Esophagus muscularis mucosa (tissue), 4 donors: ENCODE measurements at regions not wholly inside any gene's neighbourhood (a gene's known extent, or its start where the extent isn't known, plus 50 kb on each side); places are given as distances from the start of the nearest gene placed in this dataset.

Experiments used
- DNase-seq: peaks from one replicate; pipeline ENCODE4 v3.0.0-alpha.2; 2017; ENCODE audit errors: extremely low spot score
- H3K27ac ChIP-seq, 4 donors: fragments of 200-600 bp; sonication (generic); replicated peaks in 1 of 4; 1 replicate in 3 of 4; 2 replicates in 1 of 4; pipeline ENCODE4 v1.5.1; 2016 to 2019; ENCODE audit warnings: mild to moderate bottlenecking in 1 of 4
- H3K27me3 ChIP-seq, 4 donors: fragments of 200-600 bp; sonication (generic); one replicate each; pipeline versions ENCODE4 v1.5.1 to v1.6.0; 2016 to 2019
- H3K36me3 ChIP-seq, 4 donors: fragments of 200-600 bp; sonication (generic); one replicate each; pipeline ENCODE4 v1.5.1; 2016 to 2019
- H3K4me1 ChIP-seq, 4 donors: fragments of 200-600 bp; sonication (generic); one replicate each; pipeline ENCODE4 v1.5.1; 2016 to 2019
- H3K4me3 ChIP-seq, 4 donors: fragments of 200-600 bp; sonication (generic); 1 replicate in 2 of 4; 2 replicates in 2 of 4; pipeline ENCODE4 v1.5.1; 2016 to 2019; ENCODE audit warnings: mild to moderate bottlenecking in 4 of 4, moderate library complexity in 1 of 4
- H3K9me3 ChIP-seq, 4 donors: fragments of 200-600 bp; sonication (generic); 1 replicate in 3 of 4; 2 replicates in 1 of 4; pipeline ENCODE4 v1.5.1; 2016 to 2019
- CTCF ChIP-seq, 3 experiments: fragments of 200-600 bp in 2 of 3; fragments of 450-650 bp in 1 of 3; sonication (generic) in 2 of 3; IDR thresholded peaks; one replicate each; pipeline ENCODE4 v1.5.1; 2017 to 2019; ENCODE audit warnings: antibody characterized with exemption in 3 of 3, mild to moderate bottlenecking in 2 of 3, moderate library complexity in 1 of 3
- EP300 ChIP-seq: sonication (generic); formaldehyde crosslinking; IDR thresholded peaks from one replicate; pipeline ENCODE4 v1.6.1; 2017; ENCODE audit warnings: antibody characterized with exemption
- POLR2A ChIP-seq: fragments of 450-650 bp; IDR thresholded peaks from one replicate; pipeline ENCODE4 v1.6.1; 2017; ENCODE audit warnings: antibody characterized with exemption, moderate library complexity, mild to moderate bottlenecking, low read depth
- POLR2AphosphoS5 ChIP-seq, 2 donors: sonication (generic); formaldehyde crosslinking; IDR thresholded peaks; one replicate each; pipeline ENCODE4 v1.6.1; 2017; ENCODE audit warnings: antibody characterized with exemption in 2 of 2
- WGBS: methylation state at CpG from one replicate; pipeline ENCODE4 v1.1.5; 2018; 5-methylcytosine and 5-hydroxymethylcytosine counted together
- intact Hi-C: fragments of 100-400 bp; cut with DNase I; formaldehyde crosslinking; loops from one replicate; pipeline ENCODE4 v1.15.1; 2023

- Histone ChIP-seq H3K9me3 (no peaks in the 10 kb centered on the region), H3K27me3 (no peaks in the 10 kb centered on the region), H3K4me1 (no peaks in the 10 kb centered on the region), H3K4me3 (no peak overlapping the region), H3K36me3 (no peaks in the 10 kb centered on the region), H3K27ac (no peak overlapping the region)
- intact Hi-C loops = no loop called here
- 89% methylated on average over 8 of the region's 8 CpGs for WGBS
- no peak for DNase-seq
- TF ChIP-seq CTCF (IDR thresholded peaks at IDR 0.05) (no peak), EP300 (no peak), POLR2A (no peak), POLR2AphosphoS5 (IDR thresholded peaks at IDR 0.05) (no peak)
Measured at GRCh38 chr6:106801256-106801655, 171.9 kb downstream of the QRSL1 start.

GRCh38 chr6:106800379-106800778 is 171.0 kb downstream of the QRSL1 start:
- no peaks in the 10 kb centered on the region for H3K4me1 ChIP-seq
- H3K9me3 ChIP-seq = no peaks in the 10 kb centered on the region
- no peaks in the 10 kb centered on the region for H3K27me3 ChIP-seq
- no peak overlapping the region for H3K4me3 ChIP-seq
- H3K36me3 ChIP-seq = no peaks in the 10 kb centered on the region
- WGBS = 91% methylated on average over 5 of the region's 5 CpGs
- no peak for DNase-seq
- TF ChIP-seq POLR2A = no peak
- no peak for TF ChIP-seq EP300
- no peak for TF ChIP-seq CTCF (IDR thresholded peaks at IDR 0.05)
- no peak for TF ChIP-seq POLR2AphosphoS5 (IDR thresholded peaks at IDR 0.05)
- H3K27ac ChIP-seq = no peak overlapping the region
- intact Hi-C loops = no loop called here

- H3K9me3 ChIP-seq = no peaks in the 10 kb centered on the region
- no peaks in the 10 kb centered on the region for H3K4me1 ChIP-seq
- H3K4me3 ChIP-seq = no peak overlapping the region
- H3K27me3 ChIP-seq = no peaks in the 10 kb centered on the region
- no peak overlapping the region for H3K27ac ChIP-seq
- TF ChIP-seq POLR2AphosphoS5 (IDR thresholded peaks at IDR 0.05) = no peak
- no peak for TF ChIP-seq CTCF (IDR thresholded peaks at IDR 0.05)
- TF ChIP-seq POLR2A = no peak
- no peak for TF ChIP-seq EP300
- no peaks in the 10 kb centered on the region for H3K36me3 ChIP-seq
- intact Hi-C loops = no loop called here
- WGBS = 61% methylated on average over 7 of the region's 8 CpGs
- DNase-seq = no peak
Measured at GRCh38 chr6:106799031-106799894, 169.9 kb downstream of the QRSL1 start.

GRCh38 chr6:106797186-106797585 is 167.8 kb downstream of the QRSL1 start:
- no peaks in the 10 kb centered on the region for H3K27me3 ChIP-seq
- H3K4me1 ChIP-seq = no peaks in the 10 kb centered on the region
- intact Hi-C loops = no loop called here
- TF ChIP-seq POLR2AphosphoS5 (IDR thresholded peaks at IDR 0.05) (no peak), EP300 (no peak), POLR2A (no peak), CTCF (IDR thresholded peaks at IDR 0.05) (no peak)
- H3K4me3 ChIP-seq = no peak overlapping the region
- DNase-seq = no peak
- H3K9me3 ChIP-seq = no peaks in the 10 kb centered on the region
- H3K36me3 ChIP-seq = no peaks in the 10 kb centered on the region
- no peak overlapping the region for H3K27ac ChIP-seq
- 85% methylated on average over 2 of the region's 2 CpGs for WGBS
